Thyroid gland (tissue), 4 donors: ENCODE measurements at regions not wholly inside any gene's neighbourhood (a gene's known extent, or its start where the extent isn't known, plus 50 kb on each side); places are given as distances from the start of the nearest gene placed in this dataset.

ENCODE experiments used
- CTCF ChIP-seq, 6 experiments: fragments of 200-600 bp in 3 of 6; fragments of 450-650 bp in 3 of 6; sonication (generic) in 3 of 6; IDR thresholded peaks; one replicate each; pipeline ENCODE4 v1.5.1; 2016 to 2019; ENCODE audit warnings: antibody characterized with exemption in 6 of 6, mild to moderate bottlenecking in 2 of 6, inconsistent platforms in 1 of 6, moderate library complexity in 1 of 6
- POLR2A ChIP-seq, 2 donors: fragments of 450-650 bp; IDR thresholded peaks; one replicate each; pipeline ENCODE4 v1.6.1; 2017; ENCODE audit warnings: antibody characterized with exemption in 2 of 2, mild to moderate bottlenecking in 2 of 2, moderate library complexity in 1 of 2

GRCh38 chr13:58542530-58542929 lies 911.0 kb downstream of the PCDH17 start:
- TF ChIP-seq POLR2A (IDR thresholded peaks at IDR 0.05): no peak
- TF ChIP-seq CTCF (IDR thresholded peaks at IDR 0.05): no peak
